ENCODE measurements at regions not wholly inside any gene's neighbourhood (a gene's known extent, or its start where the extent isn't known, plus 50 kb on each side); places are given as distances from the start of the nearest gene placed in this dataset.

- Histone ChIP-seq H3K36me3 (replicated peaks in 1 of 2; ENCODE audit: control extremely low read depth in 1 of 2, control insufficient read depth in 1 of 2, extremely low read depth in 1 of 2, insufficient read depth in 2 of 2, low read length in 1 of 2) (no peaks in the 10 kb centered on the region), H2AFZ (ENCODE audit: insufficient read depth, low read depth, low read length, poor library complexity, severe bottlenecking) (no peak overlapping the region), H3K27me3 (replicated peaks in 1 of 4; ENCODE audit: control extremely low read depth in 1 of 4, control insufficient read depth in 3 of 4, insufficient read depth in 4 of 4, low read length in 3 of 4) (no peaks in the 10 kb centered on the region), H3K9ac (ENCODE audit: low read length) (no peak overlapping the region), H3K79me2 (ENCODE audit: control insufficient read depth, insufficient read depth, low read length) (no peaks in the 10 kb centered on the region), H3K4me3 (ENCODE audit: control extremely low read depth in 1 of 5, extremely low read depth in 1 of 5, insufficient read depth in 1 of 5, low read depth in 2 of 5, low read length in 4 of 5) (no peak overlapping the region), H3K4me1 (ENCODE audit: control insufficient read depth in 2 of 2, insufficient read depth in 2 of 2, low read length in 2 of 2) (no peaks in the 10 kb centered on the region), H4K20me1 (ENCODE audit: control insufficient read depth, insufficient read depth, low read length, poor library complexity, severe bottlenecking) (no peaks in the 10 kb centered on the region), H3K27ac (ENCODE audit: low read length in 2 of 2) (no peak overlapping the region), H3K9me3 (ENCODE audit: control extremely low read depth in 1 of 3, control insufficient read depth in 2 of 3, insufficient read depth in 1 of 3, low read length in 2 of 3) (peaks cover 0 to 13% (median 0%) of the 10 kb centered on the region in 3 donors), H3K4me2 (replicated peaks; ENCODE audit: low read depth, low read length, poor library complexity, severe bottlenecking) (no peak overlapping the region)
- Mint-ChIP-seq H3K27ac (no peak overlapping the region), H3K27me3 (no peaks in the 10 kb centered on the region), H3K9me3 (ENCODE audit: insufficient read depth) (peaks cover 5% of the 10 kb centered on the region), H3K4me1 (no peaks in the 10 kb centered on the region), H3K4me3 (no peak overlapping the region)
- intact Hi-C loops (cut with micrococcal nuclease), result no loop called here
- DNase-seq (no peak), ATAC-seq (ENCODE audit: low read depth) (no peak)
- POLR2A ChIA-PET, result no interaction called here
- WGBS (ENCODE audit: insufficient coverage), result 92% methylated on average over 7 of the region's 11 CpGs
- no peak for TF ChIP-seq EZH2 (IDR thresholded peaks at IDR 0.05; ENCODE audit: borderline replicate concordance, insufficient read depth, low read depth, low read length, poor library complexity, severe bottlenecking)
- no peak for TF ChIP-seq CTCF (IDR thresholded peaks at IDR 0.05)
- CTCF ChIA-PET, result no interaction called here
Measured at GRCh38 chr5:2833556-2833955, 82.1 kb upstream of the IRX2 start.

GRCh38 chr5:2832394-2832793, 80.9 kb upstream of the IRX2 start:
- Mint-ChIP-seq H3K27ac (no peak overlapping the region), H3K27me3 (no peaks in the 10 kb centered on the region), H3K4me3 (no peak overlapping the region), H3K9me3 (ENCODE audit: insufficient read depth) (peaks cover 2% of the 10 kb centered on the region), H3K4me1 (no peaks in the 10 kb centered on the region)
- POLR2A ChIA-PET, result no interaction called here
- TF ChIP-seq CTCF (IDR thresholded peaks at IDR 0.05) (no peak), EZH2 (IDR thresholded peaks at IDR 0.05; ENCODE audit: borderline replicate concordance, insufficient read depth, low read depth, low read length, poor library complexity, severe bottlenecking) (no peak)
- Histone ChIP-seq H2AFZ (ENCODE audit: insufficient read depth, low read depth, low read length, poor library complexity, severe bottlenecking) (no peak overlapping the region), H3K9ac (ENCODE audit: low read length) (no peak overlapping the region), H3K79me2 (ENCODE audit: control insufficient read depth, insufficient read depth, low read length) (no peaks in the 10 kb centered on the region), H3K27ac (ENCODE audit: low read length in 2 of 2) (no peak overlapping the region), H3K27me3 (replicated peaks in 1 of 4; ENCODE audit: control extremely low read depth in 1 of 4, control insufficient read depth in 3 of 4, insufficient read depth in 4 of 4, low read length in 3 of 4) (no peaks in the 10 kb centered on the region), H3K4me1 (ENCODE audit: control insufficient read depth in 2 of 2, insufficient read depth in 2 of 2, low read length in 2 of 2) (no peaks in the 10 kb centered on the region), H3K4me3 (ENCODE audit: control extremely low read depth in 1 of 5, extremely low read depth in 1 of 5, insufficient read depth in 1 of 5, low read depth in 2 of 5, low read length in 4 of 5) (no peak overlapping the region), H3K4me2 (replicated peaks; ENCODE audit: low read depth, low read length, poor library complexity, severe bottlenecking) (no peak overlapping the region), H3K9me3 (ENCODE audit: control extremely low read depth in 1 of 3, control insufficient read depth in 2 of 3, insufficient read depth in 1 of 3, low read length in 2 of 3) (peaks cover 0 to 13% (median 0%) of the 10 kb centered on the region in 3 donors), H3K36me3 (replicated peaks in 1 of 2; ENCODE audit: control extremely low read depth in 1 of 2, control insufficient read depth in 1 of 2, extremely low read depth in 1 of 2, insufficient read depth in 2 of 2, low read length in 1 of 2) (no peaks in the 10 kb centered on the region), H4K20me1 (ENCODE audit: control insufficient read depth, insufficient read depth, low read length, poor library complexity, severe bottlenecking) (no peaks in the 10 kb centered on the region)
- DNase-seq, result no peak
- CTCF ChIA-PET, result no interaction called here
- 48% methylated on average over 3 of the region's 4 CpGs for WGBS (ENCODE audit: insufficient coverage)
- intact Hi-C loops (cut with micrococcal nuclease), result no loop called here
- ATAC-seq (ENCODE audit: low read depth), result no peak
